ENCODE measurements at regions not wholly inside any gene's neighbourhood (a gene's known extent, or its start where the extent isn't known, plus 50 kb on each side); places are given as distances from the start of the nearest gene placed in this dataset.

GRCh38 chr12:97921979-97922722, 459.5 kb downstream of the RMST start:
- H3K27ac Mint-ChIP-seq = no peak overlapping the region
- no peak for TF ChIP-seq CTCF (IDR thresholded peaks at IDR 0.05; ENCODE audit: unreplicated experiment)
- H3K27me3 Mint-ChIP-seq = no peaks in the 10 kb centered on the region
- DNase-seq (ENCODE audit: low spot score, unreplicated experiment) = no peak
- no peak overlapping the region for H3K4me3 Mint-ChIP-seq (ENCODE audit: low read depth)
- no peaks in the 10 kb centered on the region for H3K4me1 Mint-ChIP-seq (ENCODE audit: low read depth)
- H3K36me3 Mint-ChIP-seq (ENCODE audit: insufficient read depth) = no peaks in the 10 kb centered on the region
- H3K9me3 Mint-ChIP-seq (ENCODE audit: low read depth) = peaks cover 7% of the 10 kb centered on the region

- Mint-ChIP-seq H3K27ac (no peak overlapping the region), H3K4me3 (ENCODE audit: low read depth) (no peak overlapping the region), H3K36me3 (ENCODE audit: insufficient read depth) (no peaks in the 10 kb centered on the region), H3K27me3 (no peaks in the 10 kb centered on the region), H3K4me1 (ENCODE audit: low read depth) (no peaks in the 10 kb centered on the region), H3K9me3 (ENCODE audit: low read depth) (peaks cover 7% of the 10 kb centered on the region)
- no peak for DNase-seq (ENCODE audit: low spot score, unreplicated experiment)
- TF ChIP-seq CTCF (IDR thresholded peaks at IDR 0.05; ENCODE audit: unreplicated experiment) = no peak
Measured at GRCh38 chr12:97923546-97923945, 460.9 kb downstream of the RMST start.

GRCh38 chr12:97924122-97924521, 461.5 kb downstream of the RMST start:
- Mint-ChIP-seq H3K27me3 (no peaks in the 10 kb centered on the region), H3K36me3 (ENCODE audit: insufficient read depth) (no peaks in the 10 kb centered on the region), H3K27ac (no peak overlapping the region), H3K9me3 (ENCODE audit: low read depth) (peaks cover 7% of the 10 kb centered on the region), H3K4me3 (ENCODE audit: low read depth) (no peak overlapping the region), H3K4me1 (ENCODE audit: low read depth) (no peaks in the 10 kb centered on the region)
- no peak for TF ChIP-seq CTCF (IDR thresholded peaks at IDR 0.05; ENCODE audit: unreplicated experiment)
- DNase-seq (ENCODE audit: low spot score, unreplicated experiment) = no peak

- no peak for TF ChIP-seq CTCF (IDR thresholded peaks at IDR 0.05; ENCODE audit: unreplicated experiment)
- no peaks in the 10 kb centered on the region for H3K4me1 Mint-ChIP-seq (ENCODE audit: low read depth)
Measured at GRCh38 chr12:97927977-97928376, 465.4 kb downstream of the RMST start.

GRCh38 chr12:97936165-97936564, 473.6 kb downstream of the RMST start:
- Mint-ChIP-seq H3K27me3 (no peaks in the 10 kb centered on the region), H3K4me1 (ENCODE audit: low read depth) (no peaks in the 10 kb centered on the region), H3K9me3 (ENCODE audit: low read depth) (no peaks in the 10 kb centered on the region), H3K27ac (no peak overlapping the region), H3K4me3 (ENCODE audit: low read depth) (no peak overlapping the region), H3K36me3 (ENCODE audit: insufficient read depth) (no peaks in the 10 kb centered on the region)
- no peak for DNase-seq (ENCODE audit: low spot score, unreplicated experiment)
- TF ChIP-seq CTCF (IDR thresholded peaks at IDR 0.05; ENCODE audit: unreplicated experiment) = no peak

More at GRCh38 chr12:97927977-97928376, 465.4 kb downstream of the RMST start:
- Mint-ChIP-seq H3K4me3 (ENCODE audit: low read depth) (no peak overlapping the region), H3K9me3 (ENCODE audit: low read depth) (no peaks in the 10 kb centered on the region), H3K36me3 (ENCODE audit: insufficient read depth) (no peaks in the 10 kb centered on the region), H3K27ac (no peak overlapping the region), H3K27me3 (no peaks in the 10 kb centered on the region)
- no peak for DNase-seq (ENCODE audit: low spot score, unreplicated experiment)

All from progenitor cell of endocrine pancreas (in vitro differentiated cells).